Thymus (tissue), 11 donors: ENCODE measurements at regions not wholly inside any gene's neighbourhood (a gene's known extent, or its start where the extent isn't known, plus 50 kb on each side); places are given as distances from the start of the nearest gene placed in this dataset.

ENCODE experiments used
- DNase-seq, 9 donors: peaks; one replicate each; pipeline ENCODE4 v3.0.0-alpha.2; 2013; ENCODE audit warnings: low spot score in 9 of 9, low read depth in 6 of 9, missing footprints in 1 of 9
- H3K27ac ChIP-seq, 2 donors: one replicate each; pipeline ENCODE4 v1.5.1; 2013; ENCODE audit warnings: control low read depth in 1 of 2, low read depth in 1 of 2, low read length in 1 of 2, mild to moderate bottlenecking in 1 of 2, moderate library complexity in 1 of 2
- H3K27me3 ChIP-seq, 2 donors: one replicate each; pipeline ENCODE4 v1.5.1; 2013; ENCODE audit warnings: low read length in 1 of 2; ENCODE audit not compliant: control insufficient read depth in 2 of 2, insufficient read depth in 1 of 2
- H3K36me3 ChIP-seq, 2 donors: one replicate each; pipeline ENCODE4 v1.5.1; 2013; ENCODE audit warnings: low read length in 1 of 2, mild to moderate bottlenecking in 1 of 2, moderate library complexity in 1 of 2; ENCODE audit not compliant: control insufficient read depth in 2 of 2, insufficient read depth in 2 of 2
- H3K4me1 ChIP-seq, 2 donors: one replicate each; pipeline ENCODE4 v1.5.1; 2013; ENCODE audit warnings: low read length in 2 of 2; ENCODE audit not compliant: control insufficient read depth in 2 of 2, insufficient read depth in 2 of 2
- H3K4me3 ChIP-seq, 2 donors: one replicate each; pipeline ENCODE4 v1.5.1; 2013; ENCODE audit warnings: low read length in 2 of 2, control low read depth in 1 of 2, mild to moderate bottlenecking in 1 of 2
- H3K9me3 ChIP-seq, 2 donors: one replicate each; pipeline ENCODE4 v1.5.1; 2013; ENCODE audit warnings: low read length in 1 of 2, mild to moderate bottlenecking in 1 of 2; ENCODE audit not compliant: control insufficient read depth in 2 of 2, insufficient read depth in 1 of 2
- whole genome bisulfite sequencing: extraction: QIAGEN DNeasy Blood & Tissue Kit; methylation state at CpG from one replicate; pipeline ENCODE4 v1.1.7; 2013; 5-methylcytosine and 5-hydroxymethylcytosine counted together
- donor health status: healthy.

DNA sequence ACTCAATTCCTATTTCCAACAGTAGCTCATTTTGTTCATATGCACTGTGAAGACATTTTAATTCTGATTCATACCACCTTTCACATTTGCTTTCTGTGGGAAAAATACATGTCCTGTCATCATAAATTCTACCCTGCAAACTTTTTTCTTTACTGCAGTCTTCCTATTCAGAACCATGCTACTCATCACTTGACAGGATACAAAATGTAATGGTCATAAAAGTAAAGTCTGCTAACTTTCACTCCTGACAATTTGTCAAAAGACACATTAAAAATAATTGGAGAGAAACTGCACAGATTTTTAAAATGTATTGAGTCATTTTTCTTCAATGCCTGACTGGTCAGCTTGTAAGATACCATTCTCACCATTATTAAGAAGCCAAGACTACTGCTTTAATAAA lies 1817.1 kb downstream of the BRINP3 start:
- no peak for DNase-seq
- H3K4me3 ChIP-seq = no peak overlapping the region
- no peaks in the 10 kb centered on the region for H3K9me3 ChIP-seq
- no peaks in the 10 kb centered on the region for H3K4me1 ChIP-seq
- no peaks in the 10 kb centered on the region for H3K27me3 ChIP-seq
- no peak overlapping the region for H3K27ac ChIP-seq
- no peaks in the 10 kb centered on the region for H3K36me3 ChIP-seq

DNA sequence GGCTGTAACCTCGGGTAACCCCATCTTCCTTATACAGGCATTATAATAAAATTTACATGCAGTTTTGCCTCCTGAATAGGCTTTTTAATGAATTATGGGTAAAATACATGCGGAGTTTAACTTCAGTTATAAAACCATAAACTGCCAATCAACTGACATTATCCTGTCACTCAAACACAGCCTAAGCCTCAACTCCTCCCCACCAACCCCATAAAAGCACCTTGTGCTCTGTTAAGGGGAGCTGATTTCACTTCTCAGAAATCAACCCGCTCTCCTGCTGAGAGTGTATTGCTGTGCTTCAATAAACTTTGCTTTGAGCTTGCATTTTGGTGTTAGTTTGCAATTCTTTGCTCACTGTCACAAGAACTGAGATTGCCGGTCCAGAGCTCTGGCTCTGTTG lies 1812.2 kb downstream of the BRINP3 start:
- no peak for DNase-seq
- H3K27me3 ChIP-seq = no peaks in the 10 kb centered on the region
- 89% methylated on average over 4 of the region's 4 CpGs for WGBS
- no peaks in the 10 kb centered on the region for H3K4me1 ChIP-seq
- H3K27ac ChIP-seq = no peak overlapping the region
- no peak overlapping the region for H3K4me3 ChIP-seq
- H3K9me3 ChIP-seq = no peaks in the 10 kb centered on the region
- H3K36me3 ChIP-seq = no peaks in the 10 kb centered on the region

DNA sequence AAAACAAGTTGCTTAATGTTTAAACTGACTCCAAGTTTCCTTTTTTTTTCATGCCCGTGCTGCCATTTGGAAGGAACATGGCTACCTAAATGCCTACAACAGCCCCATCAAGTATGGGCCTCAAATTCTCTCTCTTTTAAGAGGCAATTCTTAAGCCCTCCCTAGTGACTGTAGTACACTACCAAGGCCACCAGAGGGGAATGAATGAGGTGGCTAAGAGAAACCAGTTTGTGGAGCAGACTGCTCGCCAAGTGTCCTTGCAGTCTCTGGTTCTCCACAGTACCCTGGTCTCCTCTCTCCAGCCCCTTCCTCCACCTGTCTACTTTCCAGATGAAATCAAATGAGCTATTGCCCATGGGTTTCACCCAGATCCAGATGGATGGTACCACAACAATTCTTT lies 1809.6 kb downstream of the BRINP3 start:
- H3K4me1 ChIP-seq = no peaks in the 10 kb centered on the region
- WGBS = 94% methylated on average over 2 of the region's 2 CpGs

DNA sequence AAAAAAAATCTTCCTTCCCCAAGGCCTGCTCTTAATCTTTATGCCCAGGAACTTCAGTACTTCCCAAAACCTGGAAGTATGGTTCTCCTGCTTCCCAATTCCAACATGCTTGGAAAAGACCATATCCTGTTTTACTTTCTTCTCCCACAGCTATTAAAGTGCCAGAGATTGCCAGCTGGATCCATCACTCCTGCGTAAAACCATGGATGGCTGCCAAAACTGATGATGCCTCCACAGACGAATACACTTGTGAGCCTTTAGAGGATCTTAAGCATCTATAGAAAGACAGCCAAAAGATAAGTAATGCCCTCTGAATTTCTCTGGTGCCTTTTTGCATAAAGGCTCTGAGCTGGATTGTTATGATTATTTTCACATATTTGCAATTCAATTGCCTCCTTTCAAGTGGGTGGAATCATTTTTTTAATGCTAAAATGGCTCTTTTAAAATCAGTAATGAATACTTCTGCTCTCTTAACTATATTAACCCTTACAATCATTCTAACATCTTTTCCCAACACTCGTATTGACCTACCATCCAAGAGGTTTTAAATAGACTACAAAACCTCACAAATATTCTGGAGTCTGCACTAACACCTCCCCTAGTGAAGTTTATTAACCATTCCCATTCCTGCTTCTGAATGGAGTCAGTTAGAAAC lies 1807.8 kb downstream of the BRINP3 start:
- Histone ChIP-seq H3K4me1 (no peaks in the 10 kb centered on the region), H3K36me3 (no peaks in the 10 kb centered on the region), H3K4me3 (no peak overlapping the region), H3K9me3 (no peaks in the 10 kb centered on the region), H3K27me3 (no peaks in the 10 kb centered on the region), H3K27ac (no peak overlapping the region)
- 94% methylated on average over 3 of the region's 3 CpGs for WGBS
- DNase-seq = no peak

More for the DNA sequence above, 1809.6 kb downstream of the BRINP3 start:
- Histone ChIP-seq H3K9me3 (no peaks in the 10 kb centered on the region), H3K4me3 (no peak overlapping the region), H3K27ac (no peak overlapping the region), H3K36me3 (no peaks in the 10 kb centered on the region), H3K27me3 (no peaks in the 10 kb centered on the region)
- DNase-seq = no peak

DNA sequence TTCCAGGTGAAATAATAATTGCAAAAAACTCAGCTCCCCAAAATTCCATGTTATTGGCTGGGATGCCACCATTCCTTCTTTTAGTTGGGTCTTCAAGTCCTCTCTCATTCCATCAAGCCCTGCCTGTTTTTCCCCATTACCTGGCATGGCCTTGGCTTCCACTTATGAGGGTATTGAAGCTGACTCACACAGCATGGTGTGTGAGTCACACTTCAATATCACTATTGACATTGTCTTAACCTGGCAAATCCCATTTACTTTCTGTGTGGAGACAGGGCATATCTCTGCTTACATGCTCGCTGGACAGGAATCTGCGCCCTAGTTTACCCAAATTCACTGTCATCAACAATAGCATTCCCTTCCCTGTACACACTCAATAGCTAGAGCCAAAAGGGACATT lies 1806.8 kb downstream of the BRINP3 start:
- Histone ChIP-seq H3K36me3 (no peaks in the 10 kb centered on the region), H3K9me3 (no peaks in the 10 kb centered on the region), H3K4me1 (no peaks in the 10 kb centered on the region), H3K27me3 (no peaks in the 10 kb centered on the region), H3K27ac (no peak overlapping the region), H3K4me3 (no peak overlapping the region)
- 97% methylated on average over 2 of the region's 2 CpGs for WGBS
- no peak for DNase-seq

DNA sequence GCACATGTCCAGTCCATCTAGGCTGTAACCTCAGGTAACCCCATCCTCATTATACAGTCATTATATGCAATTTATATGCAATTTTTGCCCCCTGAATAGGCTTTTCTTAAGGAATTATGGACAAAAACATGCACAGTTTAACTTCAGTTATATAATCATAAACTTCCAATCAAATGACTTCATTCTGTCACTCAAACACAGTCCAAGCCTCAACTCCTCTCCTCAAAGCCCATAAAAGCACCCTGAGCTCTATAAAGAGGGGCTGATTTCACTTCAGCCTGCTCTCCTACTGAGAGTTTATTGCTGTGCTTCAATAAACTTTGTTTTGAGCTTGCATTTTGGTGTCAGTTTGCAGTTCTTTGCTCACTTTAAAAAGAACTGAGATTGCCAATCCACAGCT lies 1805.5 kb downstream of the BRINP3 start:
- Histone ChIP-seq H3K27me3 (no peaks in the 10 kb centered on the region), H3K9me3 (no peaks in the 10 kb centered on the region), H3K4me3 (no peak overlapping the region), H3K36me3 (no peaks in the 10 kb centered on the region), H3K4me1 (no peaks in the 10 kb centered on the region), H3K27ac (no peak overlapping the region)
- DNase-seq = no peak

DNA sequence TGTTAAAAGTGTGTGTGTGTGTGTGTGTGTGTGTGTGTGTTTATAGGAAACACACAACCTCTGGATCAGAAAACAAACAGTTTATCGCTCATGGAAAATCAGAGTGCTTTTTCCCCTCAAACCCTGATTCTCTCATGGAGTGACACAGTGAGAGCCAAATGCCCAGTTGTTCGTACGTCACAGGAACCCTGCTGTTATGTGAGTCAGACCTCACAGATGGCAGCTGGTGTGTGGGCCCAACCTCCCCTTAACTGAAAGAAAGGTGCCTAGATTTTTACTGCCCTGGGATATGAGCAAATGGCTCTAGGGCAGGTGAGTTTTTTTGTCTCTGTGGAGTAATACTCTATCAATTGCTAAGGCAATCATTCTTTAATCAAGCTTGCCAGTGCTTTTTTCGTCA lies 1788.1 kb downstream of the BRINP3 start:
- no peaks in the 10 kb centered on the region for H3K36me3 ChIP-seq
- no peak overlapping the region for H3K4me3 ChIP-seq
- H3K27me3 ChIP-seq = no peaks in the 10 kb centered on the region
- WGBS = 95% methylated on average over 4 of the region's 4 CpGs
- H3K27ac ChIP-seq = no peak overlapping the region
- H3K9me3 ChIP-seq = no peaks in the 10 kb centered on the region
- no peaks in the 10 kb centered on the region for H3K4me1 ChIP-seq
- no peak for DNase-seq

DNA sequence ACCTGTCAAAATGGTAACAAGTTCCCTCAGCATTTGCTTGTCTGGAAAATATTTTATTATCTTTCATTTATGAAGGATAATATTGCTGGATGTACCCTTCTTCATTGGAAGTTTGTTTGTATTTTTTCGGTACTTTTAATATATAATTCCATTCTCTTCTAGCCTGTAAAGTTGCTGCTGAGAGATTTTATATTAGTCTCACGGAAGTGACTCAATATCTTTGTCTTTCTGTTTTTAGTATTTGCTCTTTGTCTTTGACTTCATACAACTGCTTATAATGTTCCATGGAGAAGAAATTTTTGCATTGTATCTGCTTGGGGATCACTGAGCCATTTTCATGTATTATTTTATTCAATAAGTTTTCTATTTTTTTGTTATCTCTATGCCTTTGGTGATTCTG lies 1777.5 kb downstream of the BRINP3 start:
- Histone ChIP-seq H3K27ac (no peak overlapping the region), H3K4me3 (no peak overlapping the region), H3K27me3 (no peaks in the 10 kb centered on the region), H3K9me3 (peaks cover 0 to 12% of the 10 kb centered on the region in 2 donors), H3K36me3 (no peaks in the 10 kb centered on the region), H3K4me1 (no peaks in the 10 kb centered on the region)
- DNase-seq = no peak
- 98% methylated on average over 2 of the region's 2 CpGs for WGBS

DNA sequence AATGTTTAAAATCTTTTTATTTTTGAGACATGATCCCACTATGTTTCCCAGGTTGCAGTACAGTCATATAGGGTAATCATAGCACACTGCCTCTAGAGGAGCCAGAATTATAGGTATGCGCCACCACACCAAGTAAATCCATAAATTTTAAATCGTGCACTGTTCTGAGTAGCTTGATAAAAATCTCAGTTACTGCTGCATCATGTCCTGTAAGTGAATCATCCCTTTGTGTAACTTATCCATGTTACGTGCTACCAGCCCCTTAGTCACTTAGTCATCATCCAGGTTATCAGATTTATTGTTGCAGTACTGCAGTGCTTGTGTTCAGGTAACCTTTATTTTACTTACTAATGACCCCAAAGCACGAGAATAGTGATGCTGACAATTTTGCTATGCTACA lies 1770.9 kb downstream of the BRINP3 start:
- 88% methylated on average over 4 of the region's 4 CpGs for WGBS

More for the DNA sequence above, 1770.9 kb downstream of the BRINP3 start:
- no peak overlapping the region for H3K4me3 ChIP-seq
- no peaks in the 10 kb centered on the region for H3K36me3 ChIP-seq
- H3K9me3 ChIP-seq = peaks cover 0 to 6% of the 10 kb centered on the region in 2 donors
- no peaks in the 10 kb centered on the region for H3K27me3 ChIP-seq
- DNase-seq = no peak
- no peak overlapping the region for H3K27ac ChIP-seq
- H3K4me1 ChIP-seq = no peaks in the 10 kb centered on the region
